ENCODE measurements at regions not wholly inside any gene's neighbourhood (a gene's known extent, or its start where the extent isn't known, plus 50 kb on each side); places are given as distances from the start of the nearest gene placed in this dataset.
"Not testable (repeated sequence)": the region's sequence is repeated elsewhere in the genome, so short reads cannot be mapped to it uniquely, and the experiment has no call there.

- DNase-seq, result no peak
Measured at GRCh38 chr20:29419378-29419777, 1838.1 kb upstream of the DEFB115 start.

- DNase-seq, result no peak
Measured at GRCh38 chr20:29427201-29428060, 1830.0 kb upstream of the DEFB115 start.

GRCh38 chr20:29430531-29430930, 1826.9 kb upstream of the DEFB115 start:
- no peak for DNase-seq

- DNase-seq, result not testable (repeated sequence)
Measured at GRCh38 chr20:29440721-29441120, 1816.7 kb upstream of the DEFB115 start.

GRCh38 chr20:29443206-29443781, 1814.2 kb upstream of the DEFB115 start:
- not testable (repeated sequence) for DNase-seq

- no peak for DNase-seq
Measured at GRCh38 chr20:29443819-29444218, 1813.6 kb upstream of the DEFB115 start.

- peak; percentile 29 for DNase-seq
Measured at GRCh38 chr20:29445050-29445907, 1812.2 kb upstream of the DEFB115 start.

GRCh38 chr20:29447517-29448484, 1809.7 kb upstream of the DEFB115 start:
- not testable (repeated sequence) for DNase-seq

GRCh38 chr20:29448806-29449470, 1808.5 kb upstream of the DEFB115 start:
- DNase-seq, result no peak

- DNase-seq, result no peak
Measured at GRCh38 chr20:29452186-29452585, 1805.3 kb upstream of the DEFB115 start.

- DNase-seq, result not testable (repeated sequence)
Measured at GRCh38 chr20:29456987-29457693, 1800.3 kb upstream of the DEFB115 start.

- DNase-seq, result no peak
Measured at GRCh38 chr20:29472606-29473005, 1784.9 kb upstream of the DEFB115 start.

- DNase-seq, result not testable (repeated sequence)
Measured at GRCh38 chr20:29492840-29493239, 1764.6 kb upstream of the DEFB115 start.

- DNase-seq, result not testable (repeated sequence)
Measured at GRCh38 chr20:29496767-29497166, 1760.7 kb upstream of the DEFB115 start.

- no peak for DNase-seq
Measured at GRCh38 chr20:29497261-29497671, 1760.2 kb upstream of the DEFB115 start.

- not testable (repeated sequence) for DNase-seq
Measured at GRCh38 chr20:29497684-29498083, 1759.8 kb upstream of the DEFB115 start.

- DNase-seq, result not testable (repeated sequence)
Measured at GRCh38 chr20:29500738-29501137, 1756.7 kb upstream of the DEFB115 start.

- DNase-seq, result not testable (repeated sequence)
Measured at GRCh38 chr20:29514634-29515033, 1742.8 kb upstream of the DEFB115 start.

- not testable (repeated sequence) for DNase-seq
Measured at GRCh38 chr20:29516847-29517246, 1740.6 kb upstream of the DEFB115 start.

Data from renal pelvis (tissue), 1 donor.